ENCODE measurements at regions not wholly inside any gene's neighbourhood (a gene's known extent, or its start where the extent isn't known, plus 50 kb on each side); places are given as distances from the start of the nearest gene placed in this dataset.

- Histone ChIP-seq H3K4me1 (ENCODE audit: control insufficient read depth in 2 of 2, insufficient read depth in 2 of 2, low read length in 1 of 2) (no peaks in the 10 kb centered on the region), H3K27ac (ENCODE audit: low read depth in 2 of 2, low read length in 1 of 2) (no peak overlapping the region), H3K4me3 (ENCODE audit: low read depth in 1 of 2, low read length in 2 of 2) (no peak overlapping the region), H3K9me3 (ENCODE audit: control insufficient read depth in 2 of 2, insufficient read depth in 1 of 2, low read depth in 1 of 2, low read length in 1 of 2) (no peaks in the 10 kb centered on the region), H3K27me3 (ENCODE audit: control insufficient read depth in 1 of 2, insufficient read depth in 2 of 2, low read length in 2 of 2) (no peaks in the 10 kb centered on the region), H3K36me3 (ENCODE audit: control insufficient read depth in 2 of 2, insufficient read depth in 2 of 2, low read length in 1 of 2) (no peaks in the 10 kb centered on the region)
- WGBS, 2 donors: 74 to 80% methylated on average over 5 of the region's 5 CpGs
Measured at GRCh38 chr4:33052241-33052640, 2332.1 kb downstream of the PCDH7 start.

- no peaks in the 10 kb centered on the region for H3K27me3 ChIP-seq (ENCODE audit: control insufficient read depth in 1 of 2, insufficient read depth in 2 of 2, low read length in 2 of 2)
- H3K27ac ChIP-seq (ENCODE audit: low read depth in 2 of 2, low read length in 1 of 2): no peak overlapping the region
- H3K36me3 ChIP-seq (ENCODE audit: control insufficient read depth in 2 of 2, insufficient read depth in 2 of 2, low read length in 1 of 2): no peaks in the 10 kb centered on the region
- no peaks in the 10 kb centered on the region for H3K4me1 ChIP-seq (ENCODE audit: control insufficient read depth in 2 of 2, insufficient read depth in 2 of 2, low read length in 1 of 2)
- no peak overlapping the region for H3K4me3 ChIP-seq (ENCODE audit: low read depth in 1 of 2, low read length in 2 of 2)
- no peaks in the 10 kb centered on the region for H3K9me3 ChIP-seq (ENCODE audit: control insufficient read depth in 2 of 2, insufficient read depth in 1 of 2, low read depth in 1 of 2, low read length in 1 of 2)
Measured at GRCh38 chr4:33054161-33054560, 2334.0 kb downstream of the PCDH7 start.

GRCh38 chr4:33054656-33055196 is 2334.6 kb downstream of the PCDH7 start:
- Histone ChIP-seq H3K36me3 (ENCODE audit: control insufficient read depth in 2 of 2, insufficient read depth in 2 of 2, low read length in 1 of 2) (no peaks in the 10 kb centered on the region), H3K4me1 (ENCODE audit: control insufficient read depth in 2 of 2, insufficient read depth in 2 of 2, low read length in 1 of 2) (no peaks in the 10 kb centered on the region), H3K9me3 (ENCODE audit: control insufficient read depth in 2 of 2, insufficient read depth in 1 of 2, low read depth in 1 of 2, low read length in 1 of 2) (no peaks in the 10 kb centered on the region), H3K4me3 (ENCODE audit: low read depth in 1 of 2, low read length in 2 of 2) (no peak overlapping the region), H3K27ac (ENCODE audit: low read depth in 2 of 2, low read length in 1 of 2) (no peak overlapping the region), H3K27me3 (ENCODE audit: control insufficient read depth in 1 of 2, insufficient read depth in 2 of 2, low read length in 2 of 2) (no peaks in the 10 kb centered on the region)
- WGBS, 2 donors: 66 to 70% methylated on average over 3 of the region's 3 CpGs

GRCh38 chr4:33057736-33058135 is 2337.6 kb downstream of the PCDH7 start:
- Histone ChIP-seq H3K9me3 (ENCODE audit: control insufficient read depth in 2 of 2, insufficient read depth in 1 of 2, low read depth in 1 of 2, low read length in 1 of 2) (no peaks in the 10 kb centered on the region), H3K27ac (ENCODE audit: low read depth in 2 of 2, low read length in 1 of 2) (no peak overlapping the region), H3K36me3 (ENCODE audit: control insufficient read depth in 2 of 2, insufficient read depth in 2 of 2, low read length in 1 of 2) (no peaks in the 10 kb centered on the region), H3K4me1 (ENCODE audit: control insufficient read depth in 2 of 2, insufficient read depth in 2 of 2, low read length in 1 of 2) (no peaks in the 10 kb centered on the region), H3K27me3 (ENCODE audit: control insufficient read depth in 1 of 2, insufficient read depth in 2 of 2, low read length in 2 of 2) (no peaks in the 10 kb centered on the region), H3K4me3 (ENCODE audit: low read depth in 1 of 2, low read length in 2 of 2) (no peak overlapping the region)
- WGBS, 2 donors: 70 to 84% methylated on average over 1 of the region's 1 CpG

- Histone ChIP-seq H3K27me3 (ENCODE audit: control insufficient read depth in 1 of 2, insufficient read depth in 2 of 2, low read length in 2 of 2) (no peaks in the 10 kb centered on the region), H3K36me3 (ENCODE audit: control insufficient read depth in 2 of 2, insufficient read depth in 2 of 2, low read length in 1 of 2) (no peaks in the 10 kb centered on the region), H3K4me3 (ENCODE audit: low read depth in 1 of 2, low read length in 2 of 2) (no peak overlapping the region), H3K4me1 (ENCODE audit: control insufficient read depth in 2 of 2, insufficient read depth in 2 of 2, low read length in 1 of 2) (no peaks in the 10 kb centered on the region), H3K9me3 (ENCODE audit: control insufficient read depth in 2 of 2, insufficient read depth in 1 of 2, low read depth in 1 of 2, low read length in 1 of 2) (no peaks in the 10 kb centered on the region), H3K27ac (ENCODE audit: low read depth in 2 of 2, low read length in 1 of 2) (no peak overlapping the region)
Measured at GRCh38 chr4:33058998-33059397, 2338.8 kb downstream of the PCDH7 start.

GRCh38 chr4:33060674-33061542 is 2340.7 kb downstream of the PCDH7 start:
- H3K9me3 ChIP-seq (ENCODE audit: control insufficient read depth in 2 of 2, insufficient read depth in 1 of 2, low read depth in 1 of 2, low read length in 1 of 2): no peaks in the 10 kb centered on the region
- no peak overlapping the region for H3K27ac ChIP-seq (ENCODE audit: low read depth in 2 of 2, low read length in 1 of 2)
- H3K27me3 ChIP-seq (ENCODE audit: control insufficient read depth in 1 of 2, insufficient read depth in 2 of 2, low read length in 2 of 2): no peaks in the 10 kb centered on the region
- 46 to 63% methylated on average over 12 of the region's 12 CpGs for WGBS, 2 donors
- no peaks in the 10 kb centered on the region for H3K4me1 ChIP-seq (ENCODE audit: control insufficient read depth in 2 of 2, insufficient read depth in 2 of 2, low read length in 1 of 2)
- H3K4me3 ChIP-seq (ENCODE audit: low read depth in 1 of 2, low read length in 2 of 2): no peak overlapping the region
- H3K36me3 ChIP-seq (ENCODE audit: control insufficient read depth in 2 of 2, insufficient read depth in 2 of 2, low read length in 1 of 2): no peaks in the 10 kb centered on the region

GRCh38 chr4:33061727-33062126 is 2341.6 kb downstream of the PCDH7 start:
- no peak overlapping the region for H3K4me3 ChIP-seq (ENCODE audit: low read depth in 1 of 2, low read length in 2 of 2)
- no peaks in the 10 kb centered on the region for H3K27me3 ChIP-seq (ENCODE audit: control insufficient read depth in 1 of 2, insufficient read depth in 2 of 2, low read length in 2 of 2)
- H3K27ac ChIP-seq (ENCODE audit: low read depth in 2 of 2, low read length in 1 of 2): no peak overlapping the region
- H3K36me3 ChIP-seq (ENCODE audit: control insufficient read depth in 2 of 2, insufficient read depth in 2 of 2, low read length in 1 of 2): no peaks in the 10 kb centered on the region
- H3K4me1 ChIP-seq (ENCODE audit: control insufficient read depth in 2 of 2, insufficient read depth in 2 of 2, low read length in 1 of 2): no peaks in the 10 kb centered on the region
- H3K9me3 ChIP-seq (ENCODE audit: control insufficient read depth in 2 of 2, insufficient read depth in 1 of 2, low read depth in 1 of 2, low read length in 1 of 2): no peaks in the 10 kb centered on the region

- H3K9me3 ChIP-seq (ENCODE audit: control insufficient read depth in 2 of 2, insufficient read depth in 1 of 2, low read depth in 1 of 2, low read length in 1 of 2): no peaks in the 10 kb centered on the region
- 75% methylated on average over 3 of the region's 3 CpGs for WGBS, 2 donors
- H3K4me3 ChIP-seq (ENCODE audit: low read depth in 1 of 2, low read length in 2 of 2): no peak overlapping the region
- H3K4me1 ChIP-seq (ENCODE audit: control insufficient read depth in 2 of 2, insufficient read depth in 2 of 2, low read length in 1 of 2): no peaks in the 10 kb centered on the region
- H3K36me3 ChIP-seq (ENCODE audit: control insufficient read depth in 2 of 2, insufficient read depth in 2 of 2, low read length in 1 of 2): no peaks in the 10 kb centered on the region
- no peaks in the 10 kb centered on the region for H3K27me3 ChIP-seq (ENCODE audit: control insufficient read depth in 1 of 2, insufficient read depth in 2 of 2, low read length in 2 of 2)
- H3K27ac ChIP-seq (ENCODE audit: low read depth in 2 of 2, low read length in 1 of 2): no peak overlapping the region
Measured at GRCh38 chr4:33062155-33062806, 2342.1 kb downstream of the PCDH7 start.

GRCh38 chr4:33063241-33063640 is 2343.1 kb downstream of the PCDH7 start:
- no peak overlapping the region for H3K27ac ChIP-seq (ENCODE audit: low read depth in 2 of 2, low read length in 1 of 2)
- H3K36me3 ChIP-seq (ENCODE audit: control insufficient read depth in 2 of 2, insufficient read depth in 2 of 2, low read length in 1 of 2): no peaks in the 10 kb centered on the region
- no peaks in the 10 kb centered on the region for H3K4me1 ChIP-seq (ENCODE audit: control insufficient read depth in 2 of 2, insufficient read depth in 2 of 2, low read length in 1 of 2)
- WGBS, 2 donors: 34 to 49% methylated on average over 2 of the region's 2 CpGs
- no peak overlapping the region for H3K4me3 ChIP-seq (ENCODE audit: low read depth in 1 of 2, low read length in 2 of 2)
- H3K9me3 ChIP-seq (ENCODE audit: control insufficient read depth in 2 of 2, insufficient read depth in 1 of 2, low read depth in 1 of 2, low read length in 1 of 2): no peaks in the 10 kb centered on the region
- no peaks in the 10 kb centered on the region for H3K27me3 ChIP-seq (ENCODE audit: control insufficient read depth in 1 of 2, insufficient read depth in 2 of 2, low read length in 2 of 2)

GRCh38 chr4:33064238-33064637 is 2344.1 kb downstream of the PCDH7 start:
- Histone ChIP-seq H3K9me3 (ENCODE audit: control insufficient read depth in 2 of 2, insufficient read depth in 1 of 2, low read depth in 1 of 2, low read length in 1 of 2) (no peaks in the 10 kb centered on the region), H3K27ac (ENCODE audit: low read depth in 2 of 2, low read length in 1 of 2) (no peak overlapping the region), H3K27me3 (ENCODE audit: control insufficient read depth in 1 of 2, insufficient read depth in 2 of 2, low read length in 2 of 2) (no peaks in the 10 kb centered on the region), H3K4me3 (ENCODE audit: low read depth in 1 of 2, low read length in 2 of 2) (no peak overlapping the region), H3K36me3 (ENCODE audit: control insufficient read depth in 2 of 2, insufficient read depth in 2 of 2, low read length in 1 of 2) (no peaks in the 10 kb centered on the region), H3K4me1 (ENCODE audit: control insufficient read depth in 2 of 2, insufficient read depth in 2 of 2, low read length in 1 of 2) (no peaks in the 10 kb centered on the region)
- WGBS, 2 donors: 80 to 92% methylated on average over 1 of the region's 1 CpG

All from esophagus (tissue), 2 donors.